Neural cell (in vitro differentiated cells): ENCODE measurements at regions not wholly inside any gene's neighbourhood (a gene's known extent, or its start where the extent isn't known, plus 50 kb on each side); places are given as distances from the start of the nearest gene placed in this dataset.

ENCODE experiments used
- H2AFZ ChIP-seq: fragments of 200-600, 300-800 bp; sonication (generic), shearing (Covaris generic); 2 replicates; pipeline ENCODE4 v1.6.0; 2014; ENCODE audit warnings: low read depth, mild to moderate bottlenecking, antibody characterized with exemption, low read length, moderate library complexity
- H3F3A ChIP-seq: fragments of 200-600 bp; shearing (Covaris generic); 2 replicates; pipeline ENCODE4 v1.6.1; 2016; ENCODE audit warnings: mild to moderate bottlenecking, moderate library complexity, mixed read lengths, antibody characterized with exemption, low read length; ENCODE audit not compliant: insufficient read depth, poor library complexity, severe bottlenecking
- H3K27ac ChIP-seq: fragments of 200-600, 300-800 bp; sonication (generic), shearing (Covaris generic); 2 replicates; pipeline ENCODE4 v1.5.1; 2014; ENCODE audit warnings: mild to moderate bottlenecking, low read length, moderate library complexity
- H3K27me3 ChIP-seq: fragments of 300-800, 200-600 bp; sonication (generic), shearing (Covaris generic); 2 replicates; pipeline ENCODE4 v1.6.0; 2014; ENCODE audit warnings: mild to moderate bottlenecking, low read depth, low read length, moderate library complexity; ENCODE audit not compliant: insufficient read depth
- H3K36me3 ChIP-seq: fragments of 300-800, 200-600 bp; sonication (generic), shearing (Covaris generic); 2 replicates; pipeline ENCODE4 v1.5.1; 2014; ENCODE audit warnings: mild to moderate bottlenecking, antibody characterized with exemption, low read length, moderate library complexity; ENCODE audit not compliant: insufficient read depth
- H3K4me2 ChIP-seq: fragments of 300-800, 200-600 bp; sonication (generic), shearing (Covaris generic); 2 replicates; pipeline ENCODE4 v1.6.0; 2014; ENCODE audit warnings: mild to moderate bottlenecking, low read length
- H3K4me3 ChIP-seq: fragments of 300-800, 200-600 bp; sonication (generic), shearing (Covaris generic); 2 replicates; pipeline ENCODE4 v1.5.1; 2014; ENCODE audit warnings: mild to moderate bottlenecking, low read length, moderate library complexity
- H3K79me2 ChIP-seq: fragments of 200-600 bp; shearing (Covaris generic); replicated peaks from 2 replicates; pipeline ENCODE4 v1.6.0; 2014; ENCODE audit warnings: mild to moderate bottlenecking, low read length, moderate library complexity; ENCODE audit not compliant: insufficient read depth
- H3K9ac ChIP-seq: fragments of 300-800, 200-600 bp; sonication (generic), shearing (Covaris generic); 2 replicates; pipeline ENCODE4 v1.6.1; 2016; ENCODE audit warnings: mild to moderate bottlenecking, low read length, mixed read lengths
- H3K9me2 ChIP-seq: fragments of 200-600 bp; shearing (Covaris generic); 2 replicates; pipeline ENCODE4 v1.6.1; 2016; ENCODE audit warnings: mild to moderate bottlenecking, low read length, mixed read lengths; ENCODE audit not compliant: insufficient read depth
- H3K9me3 ChIP-seq: fragments of 200-600, 300-800 bp; sonication (generic), shearing (Covaris generic); 2 replicates; pipeline ENCODE4 v1.6.1; 2016; ENCODE audit warnings: mild to moderate bottlenecking, mixed run types, low read length, moderate library complexity, mixed read lengths
- H4K20me1 ChIP-seq: fragments of 200-600 bp; shearing (Covaris generic); 2 replicates; pipeline ENCODE4 v1.6.1; 2016; ENCODE audit warnings: mild to moderate bottlenecking, mixed run types; ENCODE audit not compliant: insufficient read depth
- EP300 ChIP-seq: fragments of 450-650 bp; conservative IDR thresholded peaks from 2 replicates; pipeline ENCODE4 v1.6.1; 2014; ENCODE audit warnings: antibody characterized with exemption, mild to moderate bottlenecking, moderate library complexity; ENCODE audit not compliant: poor library complexity, severe bottlenecking
- EZH2 ChIP-seq: fragments of 200-600, 300-800 bp; shearing (Covaris generic), sonication (generic); IDR thresholded peaks from 2 replicates; pipeline ENCODE4 v1.6.1; 2014; ENCODE audit warnings: antibody characterized with exemption, low read length, borderline replicate concordance, mild to moderate bottlenecking; ENCODE audit not compliant: insufficient read depth, poor library complexity, severe bottlenecking
- MXI1 ChIP-seq: fragments of 450-650 bp; conservative IDR thresholded peaks from 2 replicates; pipeline ENCODE4 v1.6.1; 2014; ENCODE audit warnings: antibody characterized with exemption, mild to moderate bottlenecking; ENCODE audit not compliant: poor library complexity, severe bottlenecking
- POLR2AphosphoS5 ChIP-seq: IDR thresholded peaks from 2 replicates; pipeline ENCODE4 v1.6.1; 2012
- RAD21 ChIP-seq: fragments of 450-650 bp; conservative IDR thresholded peaks from 2 replicates; pipeline ENCODE4 v1.6.1; 2014; ENCODE audit warnings: antibody characterized with exemption, mild to moderate bottlenecking, moderate library complexity
- SMC3 ChIP-seq: fragments of 450-650 bp; conservative IDR thresholded peaks from 2 replicates; pipeline ENCODE4 v1.6.1; 2014; ENCODE audit warnings: antibody characterized with exemption, mild to moderate bottlenecking, moderate library complexity; ENCODE audit not compliant: poor library complexity
- TAF1 ChIP-seq: IDR thresholded peaks from 2 replicates; pipeline ENCODE4 v1.6.1; 2012; ENCODE audit warnings: low read depth
- TF ChIP-seq, protein P1 (sequence below): fragments of 450-650 bp; IDR thresholded peaks from 2 replicates; pipeline ENCODE4 v1.5.1; 2014; ENCODE audit warnings: antibody characterized with exemption, mild to moderate bottlenecking, moderate library complexity; ENCODE audit not compliant: poor library complexity, severe bottlenecking
- TF ChIP-seq, protein P2 (sequence below): IDR thresholded peaks from 2 replicates; pipeline ENCODE4 v1.6.1; 2012; ENCODE audit warnings: borderline replicate concordance

DNA sequence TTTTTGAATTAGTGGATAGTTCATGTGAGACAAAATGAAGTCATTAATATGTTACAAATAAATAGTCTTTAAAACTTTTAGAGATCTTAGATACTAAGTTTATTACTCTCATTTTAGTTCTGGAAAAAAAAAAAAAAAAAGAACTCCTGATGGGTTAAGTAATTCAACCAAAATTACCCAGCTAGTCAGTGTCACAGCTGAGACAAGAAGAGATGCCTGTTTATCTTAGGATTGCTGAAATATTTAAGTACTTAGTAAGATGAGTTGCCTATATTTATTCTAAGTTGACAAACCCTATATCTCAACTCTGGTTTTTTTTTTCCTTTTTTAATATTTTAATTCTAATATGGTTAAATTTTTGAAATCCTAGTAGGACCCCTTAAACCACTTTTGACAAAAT, 781.0 kb upstream of the LRRN3 start:
- H3F3A ChIP-seq = no peaks in the 10 kb centered on the region
- no peaks in the 10 kb centered on the region for H3K79me2 ChIP-seq
- no peak overlapping the region for H3K4me2 ChIP-seq
- no peaks in the 10 kb centered on the region for H3K36me3 ChIP-seq
- no peaks in the 10 kb centered on the region for H3K27me3 ChIP-seq
- no peak overlapping the region for H2AFZ ChIP-seq
- H3K9me3 ChIP-seq = no peaks in the 10 kb centered on the region
- no peak overlapping the region for H3K9ac ChIP-seq
- H3K27ac ChIP-seq = no peak overlapping the region
- H3K4me3 ChIP-seq = no peak overlapping the region
- no peaks in the 10 kb centered on the region for H4K20me1 ChIP-seq
- no peaks in the 10 kb centered on the region for H3K9me2 ChIP-seq
- TF ChIP-seq, protein P1, sequence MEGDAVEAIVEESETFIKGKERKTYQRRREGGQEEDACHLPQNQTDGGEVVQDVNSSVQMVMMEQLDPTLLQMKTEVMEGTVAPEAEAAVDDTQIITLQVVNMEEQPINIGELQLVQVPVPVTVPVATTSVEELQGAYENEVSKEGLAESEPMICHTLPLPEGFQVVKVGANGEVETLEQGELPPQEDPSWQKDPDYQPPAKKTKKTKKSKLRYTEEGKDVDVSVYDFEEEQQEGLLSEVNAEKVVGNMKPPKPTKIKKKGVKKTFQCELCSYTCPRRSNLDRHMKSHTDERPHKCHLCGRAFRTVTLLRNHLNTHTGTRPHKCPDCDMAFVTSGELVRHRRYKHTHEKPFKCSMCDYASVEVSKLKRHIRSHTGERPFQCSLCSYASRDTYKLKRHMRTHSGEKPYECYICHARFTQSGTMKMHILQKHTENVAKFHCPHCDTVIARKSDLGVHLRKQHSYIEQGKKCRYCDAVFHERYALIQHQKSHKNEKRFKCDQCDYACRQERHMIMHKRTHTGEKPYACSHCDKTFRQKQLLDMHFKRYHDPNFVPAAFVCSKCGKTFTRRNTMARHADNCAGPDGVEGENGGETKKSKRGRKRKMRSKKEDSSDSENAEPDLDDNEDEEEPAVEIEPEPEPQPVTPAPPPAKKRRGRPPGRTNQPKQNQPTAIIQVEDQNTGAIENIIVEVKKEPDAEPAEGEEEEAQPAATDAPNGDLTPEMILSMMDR = no peak
- TF ChIP-seq TAF1 = no peak
- TF ChIP-seq POLR2AphosphoS5 = no peak
- no peak for TF ChIP-seq SMC3
- TF ChIP-seq, protein P2, sequence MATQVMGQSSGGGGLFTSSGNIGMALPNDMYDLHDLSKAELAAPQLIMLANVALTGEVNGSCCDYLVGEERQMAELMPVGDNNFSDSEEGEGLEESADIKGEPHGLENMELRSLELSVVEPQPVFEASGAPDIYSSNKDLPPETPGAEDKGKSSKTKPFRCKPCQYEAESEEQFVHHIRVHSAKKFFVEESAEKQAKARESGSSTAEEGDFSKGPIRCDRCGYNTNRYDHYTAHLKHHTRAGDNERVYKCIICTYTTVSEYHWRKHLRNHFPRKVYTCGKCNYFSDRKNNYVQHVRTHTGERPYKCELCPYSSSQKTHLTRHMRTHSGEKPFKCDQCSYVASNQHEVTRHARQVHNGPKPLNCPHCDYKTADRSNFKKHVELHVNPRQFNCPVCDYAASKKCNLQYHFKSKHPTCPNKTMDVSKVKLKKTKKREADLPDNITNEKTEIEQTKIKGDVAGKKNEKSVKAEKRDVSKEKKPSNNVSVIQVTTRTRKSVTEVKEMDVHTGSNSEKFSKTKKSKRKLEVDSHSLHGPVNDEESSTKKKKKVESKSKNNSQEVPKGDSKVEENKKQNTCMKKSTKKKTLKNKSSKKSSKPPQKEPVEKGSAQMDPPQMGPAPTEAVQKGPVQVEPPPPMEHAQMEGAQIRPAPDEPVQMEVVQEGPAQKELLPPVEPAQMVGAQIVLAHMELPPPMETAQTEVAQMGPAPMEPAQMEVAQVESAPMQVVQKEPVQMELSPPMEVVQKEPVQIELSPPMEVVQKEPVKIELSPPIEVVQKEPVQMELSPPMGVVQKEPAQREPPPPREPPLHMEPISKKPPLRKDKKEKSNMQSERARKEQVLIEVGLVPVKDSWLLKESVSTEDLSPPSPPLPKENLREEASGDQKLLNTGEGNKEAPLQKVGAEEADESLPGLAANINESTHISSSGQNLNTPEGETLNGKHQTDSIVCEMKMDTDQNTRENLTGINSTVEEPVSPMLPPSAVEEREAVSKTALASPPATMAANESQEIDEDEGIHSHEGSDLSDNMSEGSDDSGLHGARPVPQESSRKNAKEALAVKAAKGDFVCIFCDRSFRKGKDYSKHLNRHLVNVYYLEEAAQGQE = no peak
- no peak for TF ChIP-seq RAD21
- no peak for TF ChIP-seq MXI1
- TF ChIP-seq EP300 = no peak
- no peak for TF ChIP-seq EZH2

DNA sequence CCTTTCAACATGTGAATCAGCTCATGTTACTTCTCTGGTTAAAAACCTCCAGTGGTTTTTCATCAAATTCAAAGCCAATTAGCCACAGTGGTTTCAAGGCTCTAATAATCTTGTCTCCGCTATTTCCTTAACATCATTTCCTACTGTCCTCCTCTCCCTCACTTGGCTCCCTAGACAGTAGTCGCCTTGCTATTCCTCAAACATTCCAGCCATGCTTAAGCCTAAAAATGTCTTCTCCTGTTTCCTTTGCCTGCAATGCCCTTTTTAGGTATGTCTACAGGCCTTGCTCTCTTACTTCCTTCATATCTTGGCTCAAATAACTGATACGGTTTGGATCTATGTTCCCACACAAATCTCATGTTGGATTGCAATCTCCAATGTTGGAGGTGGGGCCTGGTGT, 779.4 kb upstream of the LRRN3 start:
- Histone ChIP-seq H2AFZ (no peak overlapping the region), H4K20me1 (no peaks in the 10 kb centered on the region), H3K4me3 (no peak overlapping the region), H3K9me3 (no peaks in the 10 kb centered on the region), H3K27me3 (no peaks in the 10 kb centered on the region), H3K36me3 (no peaks in the 10 kb centered on the region), H3K27ac (no peak overlapping the region), H3K4me2 (no peak overlapping the region), H3K9ac (no peak overlapping the region), H3K79me2 (no peaks in the 10 kb centered on the region), H3F3A (no peaks in the 10 kb centered on the region), H3K9me2 (no peaks in the 10 kb centered on the region)
- no peak for TF ChIP-seq MXI1
- TF ChIP-seq, protein P2 = no peak
- no peak for TF ChIP-seq EP300
- TF ChIP-seq, protein P1 = no peak
- no peak for TF ChIP-seq EZH2
- TF ChIP-seq POLR2AphosphoS5 = no peak
- TF ChIP-seq SMC3 = no peak
- no peak for TF ChIP-seq RAD21
- TF ChIP-seq TAF1 = no peak
